GM12875 (cell line): ENCODE measurements at regions not wholly inside any gene's neighbourhood (a gene's known extent, or its start where the extent isn't known, plus 50 kb on each side); places are given as distances from the start of the nearest gene placed in this dataset.

ENCODE experiments used
- H3K4me3 ChIP-seq: one replicate; pipeline ENCODE4 v1.5.1; 2011; ENCODE audit warnings: low read depth, low read length, control low read depth
- CTCF ChIP-seq: IDR thresholded peaks from 2 replicates; pipeline ENCODE4 v1.5.1; 2011; ENCODE audit warnings: low read depth, mild to moderate bottlenecking, control low read depth, inconsistent platforms, low read length, moderate library complexity, borderline replicate concordance; ENCODE audit not compliant: insufficient read depth

- no peak for TF ChIP-seq CTCF
Measured at GRCh38 chr11:45036733-45037132, 86.0 kb upstream of the TP53I11 start.

GRCh38 chr11:45037434-45038005, 86.8 kb upstream of the TP53I11 start:
- H3K4me3 ChIP-seq = no peak overlapping the region
- TF ChIP-seq CTCF = no peak

More at GRCh38 chr11:45036733-45037132, 86.0 kb upstream of the TP53I11 start:
- no peak overlapping the region for H3K4me3 ChIP-seq

GRCh38 chr11:45038923-45039322, 88.2 kb upstream of the TP53I11 start:
- H3K4me3 ChIP-seq = no peak overlapping the region
- no peak for TF ChIP-seq CTCF

- TF ChIP-seq CTCF = no peak
- H3K4me3 ChIP-seq = no peak overlapping the region
Measured at GRCh38 chr11:45041596-45041995, 90.9 kb upstream of the TP53I11 start.

GRCh38 chr11:45042560-45042959, 91.9 kb upstream of the TP53I11 start:
- no peak overlapping the region for H3K4me3 ChIP-seq
- no peak for TF ChIP-seq CTCF

GRCh38 chr11:45043755-45044475, 93.2 kb upstream of the TP53I11 start:
- no peak overlapping the region for H3K4me3 ChIP-seq
- no peak for TF ChIP-seq CTCF

GRCh38 chr11:45045683-45046471, 95.2 kb upstream of the TP53I11 start:
- no peak for TF ChIP-seq CTCF
- H3K4me3 ChIP-seq = no peak overlapping the region
